LHCN-M2 (cell line): ENCODE measurements at regions not wholly inside any gene's neighbourhood (a gene's known extent, or its start where the extent isn't known, plus 50 kb on each side); places are given as distances from the start of the nearest gene placed in this dataset.

Experiments
- DNase-seq: peaks from one replicate; pipeline ENCODE4 v3.0.0-alpha.2; 2012; ENCODE audit warnings: low read depth

DNA sequence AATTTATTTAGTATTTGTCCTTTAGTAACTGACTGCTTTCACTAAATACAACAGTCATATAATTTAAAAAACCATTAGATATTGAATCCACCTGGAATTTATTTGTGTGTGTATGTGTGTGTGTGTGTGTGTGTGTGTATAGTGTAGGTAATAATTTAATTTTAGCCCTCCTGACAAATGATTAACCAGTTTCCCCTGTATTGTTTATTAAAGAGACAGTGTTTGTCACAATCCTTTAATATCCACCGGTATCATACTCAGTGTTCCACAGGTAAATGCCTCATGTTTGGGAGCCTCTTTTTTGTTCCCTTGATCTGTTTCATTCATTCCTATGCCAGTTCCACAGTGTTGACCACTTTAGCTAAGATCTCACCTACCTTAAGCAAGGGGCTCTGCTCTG lies 134.6 kb upstream of the IRX3 start:
- DNase-seq: no peak

- no peak for DNase-seq
Observed at GRCh38 chr16:54418903-54419302, 132.3 kb upstream of the IRX3 start.

GRCh38 chr16:54417384-54417783 lies 130.8 kb upstream of the IRX3 start:
- no peak for DNase-seq

DNA sequence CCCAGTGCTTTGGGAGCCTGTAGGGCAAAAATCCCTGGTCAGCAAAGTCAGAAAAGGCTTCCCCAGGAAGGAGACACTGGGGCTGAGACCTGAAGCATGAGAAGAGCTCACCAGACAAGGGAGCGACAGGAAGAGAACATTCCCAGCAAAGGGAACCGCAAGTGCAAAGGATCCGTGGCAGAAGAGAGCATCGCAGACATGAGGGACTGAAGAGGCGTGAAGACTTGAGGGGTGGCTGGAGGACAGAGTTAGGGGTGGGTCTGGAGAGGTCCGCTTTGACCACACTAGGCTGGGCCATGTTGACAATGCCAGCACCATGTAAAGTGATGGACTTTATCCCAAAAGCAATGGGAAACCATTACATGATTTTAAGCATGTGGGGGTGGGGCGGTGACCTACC lies 128.1 kb upstream of the IRX3 start:
- no peak for DNase-seq

GRCh38 chr16:54412777-54413455 lies 126.3 kb upstream of the IRX3 start:
- no peak for DNase-seq

GRCh38 chr16:54412037-54412436 lies 125.5 kb upstream of the IRX3 start:
- no peak for DNase-seq

GRCh38 chr16:54411544-54411943 lies 125.0 kb upstream of the IRX3 start:
- no peak for DNase-seq

- no peak for DNase-seq
Observed at GRCh38 chr16:54409982-54410381, 123.4 kb upstream of the IRX3 start.

- DNase-seq: peak; percentile 52
Observed at GRCh38 chr16:54407596-54407995, 121.0 kb upstream of the IRX3 start.

GRCh38 chr16:54405478-54405877 lies 118.9 kb upstream of the IRX3 start:
- DNase-seq: no peak

DNA sequence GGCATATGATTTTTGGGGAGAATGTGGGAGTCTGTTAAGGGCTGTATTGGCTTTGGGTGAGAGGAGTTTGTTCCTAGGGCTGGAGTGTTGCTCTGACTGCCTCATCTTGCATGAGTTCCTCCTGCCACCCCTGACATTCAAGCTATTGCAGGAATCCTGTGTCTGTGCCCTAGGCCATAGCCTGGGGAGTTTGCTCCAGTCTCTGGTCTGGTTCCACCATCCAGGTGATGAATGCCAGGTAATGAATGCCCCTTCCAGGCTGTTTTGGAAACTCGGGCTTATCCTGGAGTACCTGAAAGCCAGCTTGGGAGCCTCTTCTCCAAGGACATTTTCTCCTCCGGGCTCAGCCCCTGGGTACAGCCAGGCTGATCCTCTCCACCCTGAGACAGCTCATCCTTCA lies 117.0 kb upstream of the IRX3 start:
- no peak for DNase-seq

DNA sequence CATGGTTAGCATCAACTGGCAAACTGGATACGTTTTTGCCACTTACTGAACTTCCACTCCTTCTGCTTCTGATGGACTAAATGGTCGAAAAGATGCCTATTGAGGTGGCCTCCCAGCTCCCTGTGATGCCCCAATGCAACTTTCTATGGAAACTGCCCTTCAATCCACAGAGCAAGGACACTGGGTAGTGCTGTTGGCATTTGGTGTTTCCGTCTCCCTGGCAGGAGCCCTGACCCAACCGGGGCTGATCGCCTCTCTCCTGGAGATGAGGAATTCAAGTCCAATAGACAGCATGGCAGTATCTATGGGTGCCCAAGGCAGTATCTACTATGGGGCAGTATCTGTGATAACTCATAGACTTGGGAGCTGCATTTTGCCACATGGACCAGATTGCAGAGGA lies 116.3 kb upstream of the IRX3 start:
- no peak for DNase-seq

- DNase-seq: no peak
Observed at GRCh38 chr16:54402270-54402669, 115.7 kb upstream of the IRX3 start.

DNA sequence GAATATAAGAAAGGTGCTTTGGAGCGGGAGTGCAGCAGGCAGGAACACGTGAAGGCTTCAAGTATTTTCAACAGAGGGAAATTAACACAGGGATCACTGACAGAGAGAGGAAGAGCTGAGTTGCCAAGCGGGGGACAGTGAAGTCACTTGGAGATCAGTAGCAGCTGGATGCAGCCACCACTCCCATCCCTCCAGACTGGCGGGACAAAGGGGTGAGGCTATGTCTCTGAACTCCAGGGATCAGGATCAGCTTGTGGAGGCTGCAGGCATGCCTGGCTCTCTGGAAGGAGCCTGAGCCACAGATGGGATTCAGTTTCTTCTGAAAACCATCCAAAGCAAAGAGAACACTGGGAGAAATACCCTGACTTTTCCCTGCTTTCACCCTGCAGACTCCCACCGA lies 113.7 kb upstream of the IRX3 start:
- no peak for DNase-seq

- DNase-seq: no peak
Observed at GRCh38 chr16:54398986-54399385, 112.4 kb upstream of the IRX3 start.

DNA sequence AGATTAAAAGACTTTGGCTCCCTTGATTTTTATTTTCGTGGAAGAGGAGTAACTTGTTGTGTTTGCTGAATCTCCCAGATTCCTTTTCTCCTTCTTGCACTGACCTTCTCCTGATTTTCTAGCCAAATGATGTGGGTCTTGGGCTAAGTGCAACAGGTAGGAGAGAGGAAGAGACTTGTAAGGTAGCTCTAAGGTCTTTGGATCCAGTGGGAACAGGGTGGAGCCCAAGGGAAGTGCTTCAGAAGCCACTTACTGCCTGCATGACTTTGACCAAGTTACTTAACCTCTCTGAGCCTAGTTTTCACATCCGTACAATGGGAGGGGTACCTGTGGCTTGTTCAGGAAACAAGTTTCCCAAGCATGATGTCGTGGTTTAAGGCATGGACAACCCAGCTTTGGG lies 111.3 kb upstream of the IRX3 start:
- no peak for DNase-seq

DNA sequence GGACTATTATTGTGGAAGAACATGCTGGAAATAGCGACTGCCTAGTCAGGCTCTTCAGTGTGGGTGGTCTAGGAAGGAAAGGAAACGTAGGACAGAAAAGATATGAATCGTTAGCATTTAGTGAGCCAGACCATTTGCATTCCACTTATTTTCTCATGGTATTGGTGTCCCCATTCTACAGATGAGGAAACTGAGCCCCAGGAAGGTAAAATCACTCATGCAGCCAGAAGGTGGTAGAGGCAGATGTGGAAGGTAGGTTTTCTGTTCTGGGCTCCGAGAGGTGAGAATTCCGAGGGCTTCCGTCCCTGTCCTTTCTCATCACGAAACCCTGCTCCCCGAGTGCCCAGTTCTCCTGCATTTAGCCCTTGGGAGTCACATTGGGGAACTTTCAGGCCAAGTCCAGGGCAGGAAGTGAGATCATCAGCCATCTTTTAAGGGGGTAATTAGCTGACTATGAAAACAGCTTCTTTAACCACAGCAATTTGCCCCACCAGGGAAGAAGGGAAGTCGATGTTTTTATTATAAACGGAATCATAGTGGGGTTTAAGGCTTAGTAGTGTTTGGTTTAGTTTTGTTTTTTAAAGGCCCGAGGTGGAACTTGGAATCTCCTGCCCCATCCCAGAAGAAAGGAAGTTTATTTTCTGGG lies 110.7 kb upstream of the IRX3 start:
- peak; percentile 57 for DNase-seq

DNA sequence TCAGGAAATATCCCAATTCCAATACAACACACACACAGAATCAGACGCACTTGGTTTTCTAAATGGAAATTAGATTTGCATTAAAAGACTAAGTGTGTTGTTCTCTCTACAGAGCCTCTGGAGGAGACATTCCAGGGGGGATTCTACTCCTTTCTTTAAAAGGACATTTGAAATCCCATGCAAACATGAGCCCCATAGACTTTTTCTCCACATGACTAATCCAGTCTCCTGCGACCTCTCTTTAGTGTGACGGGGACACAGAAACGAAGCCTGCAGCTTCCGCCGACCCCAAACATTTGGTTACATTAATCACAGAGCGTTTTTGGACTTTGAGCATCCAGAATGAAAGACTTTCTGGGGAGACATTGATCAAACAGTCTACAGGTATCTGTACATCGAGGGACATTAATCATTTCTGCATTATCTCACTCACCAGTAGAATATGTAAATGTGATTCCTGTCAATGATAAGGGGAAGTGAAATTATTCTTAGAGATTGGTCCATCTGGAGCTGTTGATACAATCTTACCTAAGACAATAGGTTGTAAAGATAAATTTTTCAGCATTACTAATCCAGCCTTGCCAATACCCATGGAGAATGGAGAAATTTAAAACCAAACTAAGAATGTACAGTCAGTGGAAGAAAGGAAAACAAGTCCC lies 103.4 kb upstream of the IRX3 start:
- no peak for DNase-seq

DNA sequence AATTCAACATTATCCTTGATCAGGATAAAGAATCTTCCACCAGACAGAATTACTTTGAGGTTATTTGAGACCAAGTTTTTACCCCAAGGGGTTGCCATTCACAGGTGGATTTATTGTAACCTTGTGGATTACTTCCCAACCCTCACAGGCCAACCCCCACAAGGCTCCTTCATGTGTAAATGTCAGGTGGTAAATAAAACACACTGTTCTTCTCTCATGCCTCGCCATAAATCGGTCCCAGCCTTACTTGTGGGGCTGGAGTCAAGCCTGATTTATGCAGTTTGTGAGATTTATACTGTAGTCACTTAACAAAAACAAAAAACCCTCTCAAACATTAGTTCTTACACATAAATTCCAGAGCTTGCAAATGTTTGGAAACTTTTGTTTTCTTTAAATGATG lies 98.6 kb upstream of the IRX3 start:
- DNase-seq: no peak

GRCh38 chr16:54381601-54382313 lies 95.2 kb upstream of the IRX3 start:
- DNase-seq: no peak

DNA sequence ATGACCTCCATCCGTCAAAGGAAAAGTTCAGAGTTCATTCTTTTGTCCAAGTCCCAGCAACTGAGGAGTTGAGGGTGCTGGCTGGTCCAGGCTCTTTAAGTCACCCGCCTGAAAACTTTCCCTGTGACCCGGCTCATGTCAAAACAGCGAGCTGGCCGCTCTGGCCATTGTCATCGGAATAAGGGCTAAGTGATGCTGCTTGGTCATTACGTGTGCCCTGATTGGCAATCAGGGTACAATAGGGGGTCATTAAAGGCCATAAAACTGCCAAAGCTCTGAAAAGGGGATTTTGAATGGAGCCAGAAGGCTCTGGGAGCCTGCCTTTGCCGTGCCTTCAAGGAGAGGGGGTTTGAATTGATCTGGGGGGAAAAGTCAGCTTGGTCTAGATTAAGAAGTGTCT lies 88.5 kb upstream of the IRX3 start:
- DNase-seq: no peak
